Keratinocyte (primary cell): ENCODE measurements at regions not wholly inside any gene's neighbourhood (a gene's known extent, or its start where the extent isn't known, plus 50 kb on each side); places are given as distances from the start of the nearest gene placed in this dataset.

Source experiments
- CTCF ChIP-seq, 3 experiments: IDR thresholded peaks in 1 of 3; conservative IDR thresholded peaks in 1 of 3; optimal IDR thresholded peaks in 1 of 3; 2 replicates in 2 of 3; 3 replicates in 1 of 3; pipeline versions ENCODE3 to v1.5.1; 2011; ENCODE audit warnings: low read length in 3 of 3, mild to moderate bottlenecking in 3 of 3, moderate library complexity in 2 of 3, control low read depth in 1 of 3, inconsistent platforms in 1 of 3; ENCODE audit not compliant: insufficient read depth in 2 of 3; ENCODE audit errors: extremely low read depth in 1 of 3
- EZH2 ChIP-seq: IDR thresholded peaks from one replicate; pipeline ENCODE4 v1.6.1; 2012; ENCODE audit warnings: inconsistent platforms, mild to moderate bottlenecking, low read length, moderate library complexity

GRCh38 chr3:72678867-72679266 is 169.4 kb downstream of the SHQ1 start:
- TF ChIP-seq CTCF (optimal IDR thresholded peaks at IDR 0.05 in 1 of 3, IDR thresholded peaks at IDR 0.05 in 1 of 3, conservative IDR thresholded peaks at IDR 0.05 in 1 of 3; ENCODE audit: extremely low read depth in 1 of 3, insufficient read depth in 2 of 3, low read length in 3 of 3) (no peak), EZH2 (no peak)
